H9 (cell line): ENCODE measurements at regions not wholly inside any gene's neighbourhood (a gene's known extent, or its start where the extent isn't known, plus 50 kb on each side); places are given as distances from the start of the nearest gene placed in this dataset.

Experiments used
- DNase-seq: peaks from one replicate; pipeline ENCODE4 v3.0.0-alpha.2; 2017
- H2AFZ ChIP-seq: one replicate; pipeline ENCODE4 v1.6.1; 2013; ENCODE audit warnings: mild to moderate bottlenecking, low read length, control low read depth, moderate library complexity
- H2AK5ac ChIP-seq: 2 replicates; pipeline ENCODE4 v1.6.1; 2013; ENCODE audit warnings: low read length, control low read depth, mixed read lengths; ENCODE audit not compliant: insufficient read length
- H2BK120ac ChIP-seq: one replicate; pipeline ENCODE4 v1.6.1; 2013; ENCODE audit warnings: low read depth, mild to moderate bottlenecking, low read length, control low read depth, inconsistent platforms; ENCODE audit not compliant: poor library complexity, severe bottlenecking
- H2BK12ac ChIP-seq: 2 replicates; pipeline ENCODE4 v1.6.1; 2013; ENCODE audit warnings: low read length, control low read depth, mixed read lengths, low read depth; ENCODE audit not compliant: insufficient read length
- H2BK15ac ChIP-seq: 2 replicates; pipeline ENCODE4 v1.6.1; 2013; ENCODE audit warnings: low read depth, low read length, control low read depth
- H2BK20ac ChIP-seq: one replicate; pipeline ENCODE4 v1.6.1; 2013; ENCODE audit warnings: low read depth, mild to moderate bottlenecking, low read length, control low read depth, inconsistent platforms; ENCODE audit not compliant: poor library complexity, severe bottlenecking
- H2BK5ac ChIP-seq: 2 replicates; pipeline ENCODE4 v1.6.1; 2013; ENCODE audit warnings: low read length, control low read depth, mixed read lengths; ENCODE audit not compliant: insufficient read length
- H3K14ac ChIP-seq: 2 replicates; pipeline ENCODE4 v1.6.1; 2013; ENCODE audit warnings: low read length, control low read depth; ENCODE audit not compliant: insufficient read depth
- H3K18ac ChIP-seq: 2 replicates; pipeline ENCODE4 v1.6.1; 2013; ENCODE audit warnings: low read depth, mild to moderate bottlenecking, mixed read lengths, low read length, control low read depth; ENCODE audit not compliant: insufficient read length
- H3K23ac ChIP-seq: 2 replicates; pipeline ENCODE4 v1.6.1; 2013; ENCODE audit warnings: low read length, control low read depth, mixed read lengths, low read depth; ENCODE audit not compliant: insufficient read length
- H3K23me2 ChIP-seq: 2 replicates; pipeline ENCODE4 v1.6.1; 2013; ENCODE audit warnings: low read depth, mild to moderate bottlenecking, mixed read lengths, low read length, control low read depth; ENCODE audit not compliant: insufficient read length, poor library complexity, severe bottlenecking
- H3K27ac ChIP-seq: 2 replicates; pipeline ENCODE4 v1.5.1; 2013; ENCODE audit warnings: low read length, control low read depth, mixed read lengths, low read depth; ENCODE audit not compliant: insufficient read length
- H3K27me3 ChIP-seq: 2 replicates; pipeline ENCODE4 v1.6.1; 2013; ENCODE audit warnings: low read length, control low read depth, inconsistent platforms; ENCODE audit not compliant: insufficient read depth
- H3K4ac ChIP-seq: 2 replicates; pipeline ENCODE4 v1.6.1; 2013; ENCODE audit warnings: low read depth, mild to moderate bottlenecking, control low read depth, inconsistent platforms, low read length, moderate library complexity
- H3K4me1 ChIP-seq: 2 replicates; pipeline ENCODE4 v1.6.1; 2013; ENCODE audit warnings: low read length, control low read depth, inconsistent platforms; ENCODE audit not compliant: insufficient read depth
- H3K4me2 ChIP-seq: 2 replicates; pipeline ENCODE4 v1.6.1; 2013; ENCODE audit warnings: low read length, control low read depth, mixed read lengths; ENCODE audit not compliant: insufficient read length, insufficient read depth
- H3K56ac ChIP-seq: 2 replicates; pipeline ENCODE4 v1.6.1; 2013; ENCODE audit warnings: low read depth, mild to moderate bottlenecking, mixed read lengths, low read length, control low read depth; ENCODE audit not compliant: insufficient read length
- H3K79me1 ChIP-seq: 2 replicates; pipeline ENCODE4 v1.6.1; 2013; ENCODE audit warnings: low read depth, mild to moderate bottlenecking, moderate library complexity, low read length, control low read depth, inconsistent platforms; ENCODE audit not compliant: insufficient read depth, poor library complexity, severe bottlenecking
- H3K79me2 ChIP-seq: 2 replicates; pipeline ENCODE4 v1.6.1; 2013; ENCODE audit warnings: low read length, control low read depth, inconsistent platforms; ENCODE audit not compliant: insufficient read depth
- H3K9ac ChIP-seq: 2 replicates; pipeline ENCODE4 v1.6.1; 2013; ENCODE audit warnings: low read length, control low read depth, mixed read lengths; ENCODE audit not compliant: insufficient read length; ENCODE audit errors: extremely low read depth
- H3K9me3 ChIP-seq: one replicate; pipeline ENCODE4 v1.6.1; 2013; ENCODE audit warnings: low read depth, low read length, inconsistent platforms; ENCODE audit not compliant: control insufficient read depth
- H3T11ph ChIP-seq: one replicate; pipeline ENCODE4 v1.6.1; 2013; ENCODE audit warnings: mild to moderate bottlenecking, low read length, control low read depth, inconsistent platforms
- H4K20me1 ChIP-seq: one replicate; pipeline ENCODE4 v1.6.1; 2013; ENCODE audit not compliant: control insufficient read depth, insufficient read length, insufficient read depth
- H4K5ac ChIP-seq: 2 replicates; pipeline ENCODE4 v1.6.1; 2013; ENCODE audit warnings: low read depth, mild to moderate bottlenecking, mixed read lengths, low read length, control low read depth; ENCODE audit not compliant: insufficient read length
- H4K8ac ChIP-seq: replicated peaks from 2 replicates; pipeline ENCODE4 v1.6.1; 2013; ENCODE audit warnings: low read length, control low read depth, mixed read lengths, low read depth; ENCODE audit not compliant: insufficient read length
- H4K91ac ChIP-seq: 2 replicates; pipeline ENCODE4 v1.6.1; 2013; ENCODE audit warnings: low read depth, mild to moderate bottlenecking, moderate library complexity, mixed read lengths, low read length, control low read depth; ENCODE audit not compliant: insufficient read length
- H3K27ac Mint-ChIP-seq, 3 experiments: 2 replicates in 2 of 3; 3 replicates in 1 of 3; pipeline ENCODE4 v1.8.0; 2020 to 2021; ENCODE audit warnings: mixed read lengths in 3 of 3, mild to moderate bottlenecking in 1 of 3, moderate library complexity in 1 of 3
- H3K27me3 Mint-ChIP-seq: 2 replicates; pipeline ENCODE4 v1.8.0; 2021; ENCODE audit warnings: low read depth, mild to moderate bottlenecking, moderate library complexity, mixed read lengths
- H3K36me3 Mint-ChIP-seq, 3 experiments: 2 replicates in 2 of 3; 3 replicates in 1 of 3; pipeline ENCODE4 v1.8.0; 2020 to 2021; ENCODE audit warnings: low read depth in 3 of 3, mixed read lengths in 3 of 3; ENCODE audit not compliant: insufficient read depth in 1 of 3
- H3K4me1 Mint-ChIP-seq, 2 experiments: 2 replicates each; pipeline ENCODE4 v1.8.0; 2020; ENCODE audit warnings: mixed read lengths in 2 of 2
- H3K4me3 Mint-ChIP-seq, 2 experiments: 2 replicates in 1 of 2; 3 replicates in 1 of 2; pipeline ENCODE4 v1.8.0; 2020 to 2021; ENCODE audit warnings: mild to moderate bottlenecking in 2 of 2, mixed read lengths in 2 of 2, moderate library complexity in 1 of 2
- H3K9me3 Mint-ChIP-seq, 2 experiments: 2 replicates in 1 of 2; 3 replicates in 1 of 2; pipeline ENCODE4 v1.8.0; 2020; ENCODE audit warnings: mild to moderate bottlenecking in 2 of 2, mixed read lengths in 2 of 2, moderate library complexity in 1 of 2
- WGBS: extraction: QIAGEN DNeasy Blood & Tissue Kit; methylation state at CpG from one replicate; pipeline ENCODE4 v1.1.7; 2013; ENCODE audit warnings: missing lambda C conversion rate, low lambda C conversion rate, mixed read lengths; ENCODE audit not compliant: insufficient read length; ENCODE audit errors: extremely low coverage; 5-methylcytosine and 5-hydroxymethylcytosine counted together
- TF ChIP-seq, protein P1 (sequence below): fragments of 200-600 bp; sonication (generic); conservative IDR thresholded peaks from 3 replicates; pipeline ENCODE4 v1.8.0; 2021; ENCODE audit warnings: antibody characterized with exemption, mild to moderate bottlenecking

DNA sequence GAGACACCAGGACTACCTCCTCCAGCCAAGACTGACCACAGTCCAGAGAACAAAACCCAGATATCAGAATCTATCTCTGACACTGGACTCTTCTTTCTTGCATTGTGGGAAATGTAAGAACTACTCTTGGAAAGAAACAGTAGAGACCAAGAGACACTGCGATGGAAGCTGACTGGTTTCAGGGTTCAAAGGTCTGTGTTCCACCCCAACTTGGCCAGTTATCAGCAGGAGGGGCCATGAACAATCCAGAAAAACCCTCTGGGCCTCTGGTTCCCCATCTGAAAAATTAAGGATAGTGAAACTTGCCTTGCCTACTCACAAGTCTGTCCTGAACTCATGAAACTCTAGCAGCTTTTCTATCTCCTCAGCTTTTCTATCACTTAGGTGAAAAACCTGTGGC, 166.5 kb downstream of the SUCLG1 start:
- H3K27ac ChIP-seq: no peak overlapping the region
- H4K20me1 ChIP-seq: no peaks in the 10 kb centered on the region
- TF ChIP-seq, protein P1, sequence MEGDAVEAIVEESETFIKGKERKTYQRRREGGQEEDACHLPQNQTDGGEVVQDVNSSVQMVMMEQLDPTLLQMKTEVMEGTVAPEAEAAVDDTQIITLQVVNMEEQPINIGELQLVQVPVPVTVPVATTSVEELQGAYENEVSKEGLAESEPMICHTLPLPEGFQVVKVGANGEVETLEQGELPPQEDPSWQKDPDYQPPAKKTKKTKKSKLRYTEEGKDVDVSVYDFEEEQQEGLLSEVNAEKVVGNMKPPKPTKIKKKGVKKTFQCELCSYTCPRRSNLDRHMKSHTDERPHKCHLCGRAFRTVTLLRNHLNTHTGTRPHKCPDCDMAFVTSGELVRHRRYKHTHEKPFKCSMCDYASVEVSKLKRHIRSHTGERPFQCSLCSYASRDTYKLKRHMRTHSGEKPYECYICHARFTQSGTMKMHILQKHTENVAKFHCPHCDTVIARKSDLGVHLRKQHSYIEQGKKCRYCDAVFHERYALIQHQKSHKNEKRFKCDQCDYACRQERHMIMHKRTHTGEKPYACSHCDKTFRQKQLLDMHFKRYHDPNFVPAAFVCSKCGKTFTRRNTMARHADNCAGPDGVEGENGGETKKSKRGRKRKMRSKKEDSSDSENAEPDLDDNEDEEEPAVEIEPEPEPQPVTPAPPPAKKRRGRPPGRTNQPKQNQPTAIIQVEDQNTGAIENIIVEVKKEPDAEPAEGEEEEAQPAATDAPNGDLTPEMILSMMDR: no peak
- H2AFZ ChIP-seq: no peak overlapping the region
- no peak overlapping the region for H4K91ac ChIP-seq
- H4K5ac ChIP-seq: no peak overlapping the region
- H3K9me3 Mint-ChIP-seq: peaks cover 3 to 10% of the 10 kb centered on the region in 2 experiments; a peak in 3 of 5 replicates
- no peak overlapping the region for H2BK20ac ChIP-seq
- no peak overlapping the region for H2AK5ac ChIP-seq
- H3K79me2 ChIP-seq: no peaks in the 10 kb centered on the region
- H3K4ac ChIP-seq: no peak overlapping the region
- H3T11ph ChIP-seq: no peak overlapping the region
- DNase-seq: no peak
- no peaks in the 10 kb centered on the region for H3K27me3 ChIP-seq
- H3K27me3 Mint-ChIP-seq: no peaks in the 10 kb centered on the region
- no peak overlapping the region for H3K23ac ChIP-seq
- no peak overlapping the region for H3K9ac ChIP-seq
- no CpG with 5 or more reads among the region's 1 CpG for WGBS
- H3K23me2 ChIP-seq: no peaks in the 10 kb centered on the region
- H3K4me1 Mint-ChIP-seq: peaks cover 10 to 15% of the 10 kb centered on the region in 2 experiments
- no peak overlapping the region for H2BK15ac ChIP-seq
- H3K4me2 ChIP-seq: no peak overlapping the region
- H3K36me3 Mint-ChIP-seq: peaks cover 0 to 8% (median 4%) of the 10 kb centered on the region in 3 experiments; a peak in 3 of 7 replicates
- H3K18ac ChIP-seq: no peak overlapping the region
- no peak overlapping the region for H3K56ac ChIP-seq
- no peak overlapping the region for H3K14ac ChIP-seq
- no peaks in the 10 kb centered on the region for H3K79me1 ChIP-seq
- H2BK12ac ChIP-seq: no peak overlapping the region
- H2BK120ac ChIP-seq: no peak overlapping the region
- no peak overlapping the region for H4K8ac ChIP-seq
- no peak overlapping the region for H2BK5ac ChIP-seq
- H3K4me3 Mint-ChIP-seq: no peak overlapping the region
- no peak overlapping the region for H3K27ac Mint-ChIP-seq
- H3K9me3 ChIP-seq: no peaks in the 10 kb centered on the region
- peaks cover 4% of the 10 kb centered on the region; the same call in 1 of the 2 replicates for H3K4me1 ChIP-seq
